LNCAP (cell line): ENCODE measurements at regions not wholly inside any gene's neighbourhood (a gene's known extent, or its start where the extent isn't known, plus 50 kb on each side); places are given as distances from the start of the nearest gene placed in this dataset.

Experiments used
- CTCF ChIP-seq: fragments of 450-650 bp; IDR thresholded peaks from 2 replicates; pipeline ENCODE4 v1.5.1; 2017; ENCODE audit warnings: mild to moderate bottlenecking

- no peak for TF ChIP-seq CTCF
These were observed 1497.8 kb downstream of the EFNA5 start for GRCh38 chr5:106172681-106173532.

- TF ChIP-seq CTCF: no peak
These were observed 1499.0 kb downstream of the EFNA5 start for GRCh38 chr5:106171708-106172107.

GRCh38 chr5:106171132-106171531 is 1499.6 kb downstream of the EFNA5 start:
- TF ChIP-seq CTCF: no peak

GRCh38 chr5:106167766-106168165 is 1503.0 kb downstream of the EFNA5 start:
- no peak for TF ChIP-seq CTCF

- no peak for TF ChIP-seq CTCF
These were observed 1507.5 kb downstream of the EFNA5 start for GRCh38 chr5:106163233-106163632.

GRCh38 chr5:106159616-106160015 is 1511.1 kb downstream of the EFNA5 start:
- no peak for TF ChIP-seq CTCF

- no peak for TF ChIP-seq CTCF
These were observed 1516.4 kb downstream of the EFNA5 start for GRCh38 chr5:106154280-106154716.
